IMR-90 (cell line): ENCODE measurements at regions not wholly inside any gene's neighbourhood (a gene's known extent, or its start where the extent isn't known, plus 50 kb on each side); places are given as distances from the start of the nearest gene placed in this dataset.

ENCODE experiments used
- ATAC-seq: fragments of 200-7000 bp; cut with Tn5 transposase; 2 replicates; pipeline ENCODE4 v1.9.1; 2020; ENCODE audit warnings: low read depth, mild to moderate bottlenecking, moderate library complexity
- BruUV-seq: library from RNA; stranded (reverse); fragments of 400-500 nt; replicated peaks from 2 replicates; lab custom pipeline; 2021; lab: Mats Ljungman, UMichigan
- CTCF ChIA-PET: fragments of 300-600 bp; formaldehyde crosslinking; extraction: SDS; loops from one replicate; lab custom pipeline; 2021; ENCODE audit warnings: antibody characterized with exemption; lab: Yijun Ruan, JAX
- POLR2A ChIA-PET: fragments of 300-600 bp; sonication (Branson Sonifier 250); formaldehyde crosslinking; loops from one replicate; lab custom pipeline; 2022; ENCODE audit warnings: antibody characterized with exemption; ENCODE audit not compliant: unreplicated experiment; lab: Charles Lee
- DNase-seq: peaks from one replicate; pipeline ENCODE4 v3.0.0; 2013
- H2AFZ ChIP-seq: replicated peaks from 2 replicates; pipeline ENCODE3; 2013; ENCODE audit warnings: low read length, mild to moderate bottlenecking; ENCODE audit not compliant: poor library complexity
- H2AK5ac ChIP-seq: 2 replicates; pipeline ENCODE4 v1.6.1; 2013; ENCODE audit warnings: low read depth, low read length, inconsistent platforms
- H2AK9ac ChIP-seq: replicated peaks from 2 replicates; pipeline ENCODE3; 2013; ENCODE audit warnings: mild to moderate bottlenecking, low read depth, low read length, moderate library complexity; ENCODE audit not compliant: poor library complexity
- H2BK120ac ChIP-seq: 2 replicates; pipeline ENCODE4 v1.6.1; 2013; ENCODE audit warnings: low read depth, low read length, inconsistent platforms
- H2BK15ac ChIP-seq: 3 replicates; pipeline ENCODE4 v1.6.1; 2013; ENCODE audit warnings: low read depth, low read length, inconsistent platforms
- H2BK20ac ChIP-seq: 2 replicates; pipeline ENCODE4 v1.6.1; 2013; ENCODE audit warnings: low read depth, mild to moderate bottlenecking, inconsistent platforms, low read length, moderate library complexity
- H2BK5ac ChIP-seq: 2 replicates; pipeline ENCODE4 v1.6.1; 2013; ENCODE audit warnings: mild to moderate bottlenecking, low read depth, low read length, inconsistent platforms; ENCODE audit not compliant: poor library complexity, severe bottlenecking
- H3K14ac ChIP-seq: replicated peaks from 2 replicates; pipeline ENCODE4 v1.6.1; 2013; ENCODE audit warnings: low read depth, low read length, inconsistent platforms
- H3K18ac ChIP-seq: 2 replicates; pipeline ENCODE4 v1.6.1; 2013; ENCODE audit warnings: low read depth, low read length, control low read depth
- H3K23ac ChIP-seq: 2 replicates; pipeline ENCODE4 v1.6.1; 2013; ENCODE audit warnings: low read depth, low read length, inconsistent platforms
- H3K27ac ChIP-seq: 2 replicates; pipeline ENCODE4 v1.5.1; 2013; ENCODE audit warnings: mild to moderate bottlenecking, control low read depth, low read length; ENCODE audit not compliant: insufficient read depth
- H3K27me3 ChIP-seq: 2 replicates; pipeline ENCODE4 v1.6.1; 2013; ENCODE audit warnings: low read length; ENCODE audit not compliant: control insufficient read depth, insufficient read depth
- H3K36me3 ChIP-seq: 2 replicates; pipeline ENCODE4 v1.6.1; 2013; ENCODE audit warnings: low read length, mixed read lengths; ENCODE audit not compliant: control insufficient read depth, insufficient read depth
- H3K4ac ChIP-seq: 2 replicates; pipeline ENCODE4 v1.6.1; 2013; ENCODE audit warnings: low read depth, low read length, inconsistent platforms
- H3K4me1 ChIP-seq: 2 replicates; pipeline ENCODE4 v1.6.1; 2013; ENCODE audit warnings: low read length, mixed read lengths; ENCODE audit not compliant: control insufficient read depth, insufficient read depth
- H3K4me2 ChIP-seq: 2 replicates; pipeline ENCODE4 v1.6.1; 2013; ENCODE audit warnings: low read depth, mild to moderate bottlenecking, control low read depth, low read length, moderate library complexity
- H3K4me3 ChIP-seq: 2 replicates; pipeline ENCODE4 v1.5.1; 2013; ENCODE audit warnings: low read depth, mild to moderate bottlenecking, control low read depth, low read length, moderate library complexity; ENCODE audit not compliant: insufficient read depth
- H3K56ac ChIP-seq: 2 replicates; pipeline ENCODE4 v1.6.1; 2013; ENCODE audit warnings: low read length, inconsistent platforms; ENCODE audit not compliant: insufficient read depth; ENCODE audit errors: extremely low read depth
- H3K79me1 ChIP-seq, 2 experiments: 2 replicates each; pipeline ENCODE4 v1.6.1; 2013; ENCODE audit warnings: low read length in 2 of 2, inconsistent platforms in 1 of 2, low read depth in 1 of 2
- H3K9ac ChIP-seq: 2 replicates; pipeline ENCODE4 v1.6.1; 2013; ENCODE audit warnings: low read depth, low read length, control low read depth
- H3K9me1 ChIP-seq: 2 replicates; pipeline ENCODE4 v1.6.1; 2013; ENCODE audit warnings: low read length, inconsistent platforms; ENCODE audit not compliant: insufficient read depth
- H3K9me3 ChIP-seq: 2 replicates; pipeline ENCODE4 v1.6.1; 2013; ENCODE audit warnings: low read length; ENCODE audit not compliant: control insufficient read depth, insufficient read depth
- H4K20me1 ChIP-seq: 2 replicates; pipeline ENCODE4 v1.6.1; 2013; ENCODE audit warnings: low read length, inconsistent platforms; ENCODE audit not compliant: insufficient read depth
- H4K5ac ChIP-seq: 2 replicates; pipeline ENCODE4 v1.6.1; 2013; ENCODE audit warnings: mild to moderate bottlenecking, low read depth, low read length, control low read depth
- H4K8ac ChIP-seq, 2 experiments: 2 replicates each; pipeline ENCODE4 v1.6.1; 2013; ENCODE audit warnings: low read depth in 2 of 2, low read length in 2 of 2, control low read depth in 1 of 2, inconsistent platforms in 1 of 2
- H4K91ac ChIP-seq: 2 replicates; pipeline ENCODE4 v1.6.1; 2013; ENCODE audit warnings: low read depth, low read length, inconsistent platforms; ENCODE audit not compliant: insufficient read depth
- ELK1 ChIP-seq: fragments of 150-350 bp; IDR thresholded peaks from 2 replicates; pipeline ENCODE4 v1.6.1; 2016; ENCODE audit warnings: low read depth, mild to moderate bottlenecking, low read length, moderate library complexity, borderline replicate concordance
- WGBS, 2 experiments: methylation state at CpG; one replicate each; pipeline versions ENCODE4 v1.1.5 to v1.1.7; 2013; ENCODE audit warnings: missing lambda C conversion rate in 2 of 2; ENCODE audit not compliant: insufficient read length in 1 of 2; ENCODE audit errors: extremely low coverage in 2 of 2; 5-methylcytosine and 5-hydroxymethylcytosine counted together
- dilution Hi-C: fragments of 300-500 bp; cut with HindIII; formaldehyde crosslinking; loops from one replicate; pipeline ENCODE4 v1.14.3; 2018; ENCODE audit warnings: low sequenced_read_pairs; ENCODE audit not compliant: unreplicated experiment
- in situ Hi-C: fragments of 300-500 bp; cut with MboI; formaldehyde crosslinking; loops from 3 replicates; pipeline ENCODE4 v1.14.3; 2019; ENCODE audit warnings: low sequenced_read_pairs, inconsistent platforms, mixed read lengths
- intact Hi-C: fragments of 100-400 bp; cut with micrococcal nuclease; formaldehyde crosslinking; loops from 2 replicates; pipeline ENCODE4 v1.10.0; 2022
- TF ChIP-seq, protein P1 (sequence below): fragments of 150-350 bp; IDR thresholded peaks from 2 replicates; pipeline ENCODE4 v1.6.1; 2017; ENCODE audit warnings: mild to moderate bottlenecking, antibody characterized with exemption, low read length, low read depth

GRCh38 chr11:87394924-87395323 lies 357.2 kb downstream of the TMEM135 start:
- no peak for DNase-seq
- TF ChIP-seq, protein P1, sequence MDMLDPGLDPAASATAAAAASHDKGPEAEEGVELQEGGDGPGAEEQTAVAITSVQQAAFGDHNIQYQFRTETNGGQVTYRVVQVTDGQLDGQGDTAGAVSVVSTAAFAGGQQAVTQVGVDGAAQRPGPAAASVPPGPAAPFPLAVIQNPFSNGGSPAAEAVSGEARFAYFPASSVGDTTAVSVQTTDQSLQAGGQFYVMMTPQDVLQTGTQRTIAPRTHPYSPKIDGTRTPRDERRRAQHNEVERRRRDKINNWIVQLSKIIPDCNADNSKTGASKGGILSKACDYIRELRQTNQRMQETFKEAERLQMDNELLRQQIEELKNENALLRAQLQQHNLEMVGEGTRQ, result no peak
- no peak for TF ChIP-seq ELK1

More at GRCh38 chr11:87394924-87395323, 357.2 kb downstream of the TMEM135 start:
- no peaks in the 10 kb centered on the region for H3K36me3 ChIP-seq
- no peaks in the 10 kb centered on the region for H3K9me3 ChIP-seq
- H3K27me3 ChIP-seq, result no peaks in the 10 kb centered on the region
- no CpG with 5 or more reads among the region's 1 CpG for WGBS, 2 experiments
- no peaks in the 10 kb centered on the region for H4K20me1 ChIP-seq
- no peak overlapping the region for H3K4me2 ChIP-seq
- no peak overlapping the region for H3K18ac ChIP-seq
- H3K4me3 ChIP-seq, result no peak overlapping the region
- H3K9me1 ChIP-seq, result no peaks in the 10 kb centered on the region
- no peak overlapping the region for H3K9ac ChIP-seq
- dilution Hi-C loops (no loop called here), in situ Hi-C loops (no loop called here), intact Hi-C loops (no loop called here)
- H2AK9ac ChIP-seq, result no peak overlapping the region
- no peak overlapping the region for H3K14ac ChIP-seq
- H3K4me1 ChIP-seq, result no peaks in the 10 kb centered on the region
- H2BK5ac ChIP-seq, result no peak overlapping the region
- H4K91ac ChIP-seq, result no peak overlapping the region
- no peak overlapping the region for H4K8ac ChIP-seq
- H3K4ac ChIP-seq, result no peak overlapping the region
- ChIA-PET POLR2A (no interaction called here), CTCF (no interaction called here)
- H4K5ac ChIP-seq, result no peak overlapping the region
- no peak overlapping the region for H2AFZ ChIP-seq
- H3K56ac ChIP-seq, result no peak overlapping the region
- no peak overlapping the region for H2AK5ac ChIP-seq
- H3K27ac ChIP-seq, result no peak overlapping the region
- no peak overlapping the region for H2BK15ac ChIP-seq
- BruUV-seq, result no TSS peak
- no peak overlapping the region for H2BK20ac ChIP-seq
- ATAC-seq, result no peak
- H2BK120ac ChIP-seq, result no peak overlapping the region
- H3K23ac ChIP-seq, result no peak overlapping the region
- no peaks in the 10 kb centered on the region for H3K79me1 ChIP-seq
